OCI-LY1 (cell line): ENCODE measurements at regions not wholly inside any gene's neighbourhood (a gene's known extent, or its start where the extent isn't known, plus 50 kb on each side); places are given as distances from the start of the nearest gene placed in this dataset.

ENCODE experiments used
- EZH2 ChIP-seq: fragments of 200-600 bp; sonication (generic), shearing (Covaris generic); IDR thresholded peaks from 2 replicates; pipeline ENCODE4 v1.8.0; 2017; ENCODE audit warnings: borderline replicate concordance, mixed run types, mild to moderate bottlenecking, antibody characterized with exemption, low read length, moderate library complexity, mixed read lengths
- TF ChIP-seq, protein P1 (sequence below): fragments of 200-600 bp; sonication (generic), shearing (Covaris generic); IDR thresholded peaks from 2 replicates; pipeline ENCODE4 v1.5.1; 2017; ENCODE audit warnings: mild to moderate bottlenecking, antibody characterized with exemption, low read length, moderate library complexity, mixed read lengths

DNA sequence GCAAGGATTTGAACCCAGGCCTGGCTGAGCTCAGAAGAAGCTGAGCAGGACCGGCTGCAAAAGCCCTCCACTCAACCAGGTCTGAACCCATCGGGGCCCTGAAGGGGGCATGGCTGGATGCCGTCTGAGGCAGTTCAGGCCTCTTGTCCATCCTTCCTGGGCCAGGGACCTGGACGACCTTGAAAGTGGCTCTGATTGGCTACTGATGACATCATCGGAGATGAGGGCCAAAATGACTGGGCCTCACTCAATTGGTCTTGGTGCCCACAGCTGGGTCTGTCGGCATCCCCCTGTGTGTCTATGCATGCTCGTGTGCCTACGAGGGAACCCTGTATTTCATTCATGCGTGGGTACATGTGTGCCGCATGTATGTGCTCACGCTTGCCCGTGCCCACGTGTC, 71.8 kb downstream of the PTPRS start:
- TF ChIP-seq EZH2: no peak
- TF ChIP-seq, protein P1, sequence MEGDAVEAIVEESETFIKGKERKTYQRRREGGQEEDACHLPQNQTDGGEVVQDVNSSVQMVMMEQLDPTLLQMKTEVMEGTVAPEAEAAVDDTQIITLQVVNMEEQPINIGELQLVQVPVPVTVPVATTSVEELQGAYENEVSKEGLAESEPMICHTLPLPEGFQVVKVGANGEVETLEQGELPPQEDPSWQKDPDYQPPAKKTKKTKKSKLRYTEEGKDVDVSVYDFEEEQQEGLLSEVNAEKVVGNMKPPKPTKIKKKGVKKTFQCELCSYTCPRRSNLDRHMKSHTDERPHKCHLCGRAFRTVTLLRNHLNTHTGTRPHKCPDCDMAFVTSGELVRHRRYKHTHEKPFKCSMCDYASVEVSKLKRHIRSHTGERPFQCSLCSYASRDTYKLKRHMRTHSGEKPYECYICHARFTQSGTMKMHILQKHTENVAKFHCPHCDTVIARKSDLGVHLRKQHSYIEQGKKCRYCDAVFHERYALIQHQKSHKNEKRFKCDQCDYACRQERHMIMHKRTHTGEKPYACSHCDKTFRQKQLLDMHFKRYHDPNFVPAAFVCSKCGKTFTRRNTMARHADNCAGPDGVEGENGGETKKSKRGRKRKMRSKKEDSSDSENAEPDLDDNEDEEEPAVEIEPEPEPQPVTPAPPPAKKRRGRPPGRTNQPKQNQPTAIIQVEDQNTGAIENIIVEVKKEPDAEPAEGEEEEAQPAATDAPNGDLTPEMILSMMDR: no peak
